ENCODE measurements at regions not wholly inside any gene's neighbourhood (a gene's known extent, or its start where the extent isn't known, plus 50 kb on each side); places are given as distances from the start of the nearest gene placed in this dataset.

GRCh38 chr2:38509947-38510326 is 92.8 kb downstream of the HNRNPLL start:
- Histone ChIP-seq H3K4me3 (no peak overlapping the region), H3K4me1 (peaks cover 0 to 12% of the 10 kb centered on the region in 2 donors), H3K36me3 (no peaks in the 10 kb centered on the region), H3K27me3 (no peaks in the 10 kb centered on the region), H3K27ac (no peak overlapping the region), H3K9me3 (no peaks in the 10 kb centered on the region)
- no peak for TF ChIP-seq CTCF (IDR thresholded peaks at IDR 0.05)
- ATAC-seq, result no peak
- DNase-seq, result no peak
- intact Hi-C loops (cut with DNase I), result no loop called here

- Histone ChIP-seq H3K27me3 (no peaks in the 10 kb centered on the region), H3K4me3 (no peak overlapping the region), H3K27ac (no peak overlapping the region), H3K9me3 (no peaks in the 10 kb centered on the region), H3K4me1 (peaks cover 0 to 12% of the 10 kb centered on the region in 2 donors), H3K36me3 (no peaks in the 10 kb centered on the region)
- no peak for TF ChIP-seq CTCF (IDR thresholded peaks at IDR 0.05)
- intact Hi-C loops (cut with DNase I), result no loop called here
- no peak for ATAC-seq
- no peak for DNase-seq
Observed at GRCh38 chr2:38509314-38509946, 93.3 kb downstream of the HNRNPLL start.

GRCh38 chr2:38508311-38509039 is 94.3 kb downstream of the HNRNPLL start:
- ATAC-seq (peak; percentile 64), DNase-seq (peak in 3 of 4 donors; percentile 76 to 89 (median 86))
- peak; percentile 13 to 45 for TF ChIP-seq CTCF (IDR thresholded peaks at IDR 0.05)
- Histone ChIP-seq H3K4me1 (peaks cover 0 to 12% of the 10 kb centered on the region in 2 donors), H3K27ac (no peak overlapping the region), H3K36me3 (no peaks in the 10 kb centered on the region), H3K4me3 (no peak overlapping the region), H3K9me3 (no peaks in the 10 kb centered on the region), H3K27me3 (no peaks in the 10 kb centered on the region)
- intact Hi-C loops (cut with DNase I), result no loop called here

GRCh38 chr2:38507712-38508111 is 95.0 kb downstream of the HNRNPLL start:
- no peak for DNase-seq
- Histone ChIP-seq H3K27ac (no peak overlapping the region), H3K4me1 (peaks cover 0 to 12% of the 10 kb centered on the region in 2 donors), H3K36me3 (no peaks in the 10 kb centered on the region), H3K9me3 (peaks cover 0 to under 1% of the 10 kb centered on the region in 2 donors), H3K4me3 (no peak overlapping the region), H3K27me3 (no peaks in the 10 kb centered on the region)
- intact Hi-C loops (cut with DNase I), result no loop called here
- no peak for TF ChIP-seq CTCF (IDR thresholded peaks at IDR 0.05)
- no peak for ATAC-seq

GRCh38 chr2:38505779-38506178 is 96.9 kb downstream of the HNRNPLL start:
- ATAC-seq, result peak; percentile 83
- H3K4me3 ChIP-seq, result no peak overlapping the region
- intact Hi-C loops (cut with DNase I), result no loop called here

More at GRCh38 chr2:38505779-38506178, 96.9 kb downstream of the HNRNPLL start:
- H3K36me3 ChIP-seq, result no peaks in the 10 kb centered on the region
- peak overlapping the region in 1 of 2 donors; percentile 40 for H3K27ac ChIP-seq
- no peak for TF ChIP-seq CTCF (IDR thresholded peaks at IDR 0.05)
- peaks cover 0 to 12% of the 10 kb centered on the region in 2 donors for H3K4me1 ChIP-seq
- peaks cover 0 to 12% of the 10 kb centered on the region in 2 donors for H3K9me3 ChIP-seq
- DNase-seq, result peak in 3 of 4 donors; percentile 60 to 91 (median 66)
- no peaks in the 10 kb centered on the region for H3K27me3 ChIP-seq

Data from left lung (tissue), 4 donors.